DMS153 treated with DMSO at 0.1 percent for 48 hours (cell line): ENCODE measurements at regions not wholly inside any gene's neighbourhood (a gene's known extent, or its start where the extent isn't known, plus 50 kb on each side); places are given as distances from the start of the nearest gene placed in this dataset.

Experiments used
- DNase-seq: peaks from one replicate; lab custom pipeline; 2025; ENCODE audit not compliant: unreplicated experiment; lab: John Stamatoyannopoulos, UW

- DNase-seq: no peak
Observed at GRCh38 chr12:89975574-89975973, 266.9 kb upstream of the ATP2B1 start.

- DNase-seq: no peak
Observed at GRCh38 chr12:89971880-89972279, 263.2 kb upstream of the ATP2B1 start.

- no peak for DNase-seq
Observed at GRCh38 chr12:89970722-89971121, 262.1 kb upstream of the ATP2B1 start.

GRCh38 chr12:89969093-89969492 lies 260.5 kb upstream of the ATP2B1 start:
- DNase-seq: no peak

GRCh38 chr12:89968151-89968700 lies 259.6 kb upstream of the ATP2B1 start:
- no peak for DNase-seq

- no peak for DNase-seq
Observed at GRCh38 chr12:89966495-89967240, 258.0 kb upstream of the ATP2B1 start.

GRCh38 chr12:89965993-89966392 lies 257.4 kb upstream of the ATP2B1 start:
- DNase-seq: no peak

- no peak for DNase-seq
Observed at GRCh38 chr12:89962648-89963047, 254.0 kb upstream of the ATP2B1 start.

GRCh38 chr12:89960607-89961394 lies 252.2 kb upstream of the ATP2B1 start:
- no peak for DNase-seq

GRCh38 chr12:89960011-89960507 lies 251.4 kb upstream of the ATP2B1 start:
- no peak for DNase-seq

- DNase-seq: no peak
Observed at GRCh38 chr12:89959179-89959578, 250.5 kb upstream of the ATP2B1 start.

GRCh38 chr12:89954259-89954658 lies 245.6 kb upstream of the ATP2B1 start:
- no peak for DNase-seq

GRCh38 chr12:89951694-89952060 lies 243.0 kb upstream of the ATP2B1 start:
- no peak for DNase-seq

- no peak for DNase-seq
Observed at GRCh38 chr12:89951050-89951693, 242.5 kb upstream of the ATP2B1 start.

- no peak for DNase-seq
Observed at GRCh38 chr12:89950421-89950820, 241.8 kb upstream of the ATP2B1 start.

GRCh38 chr12:89949457-89950195 lies 241.0 kb upstream of the ATP2B1 start:
- DNase-seq: peak; percentile 48

GRCh38 chr12:89948271-89949175 lies 239.9 kb upstream of the ATP2B1 start:
- DNase-seq: no peak

- no peak for DNase-seq
Observed at GRCh38 chr12:89947437-89948270, 239.0 kb upstream of the ATP2B1 start.
